ENCODE measurements at regions not wholly inside any gene's neighbourhood (a gene's known extent, or its start where the extent isn't known, plus 50 kb on each side); places are given as distances from the start of the nearest gene placed in this dataset.

DNA sequence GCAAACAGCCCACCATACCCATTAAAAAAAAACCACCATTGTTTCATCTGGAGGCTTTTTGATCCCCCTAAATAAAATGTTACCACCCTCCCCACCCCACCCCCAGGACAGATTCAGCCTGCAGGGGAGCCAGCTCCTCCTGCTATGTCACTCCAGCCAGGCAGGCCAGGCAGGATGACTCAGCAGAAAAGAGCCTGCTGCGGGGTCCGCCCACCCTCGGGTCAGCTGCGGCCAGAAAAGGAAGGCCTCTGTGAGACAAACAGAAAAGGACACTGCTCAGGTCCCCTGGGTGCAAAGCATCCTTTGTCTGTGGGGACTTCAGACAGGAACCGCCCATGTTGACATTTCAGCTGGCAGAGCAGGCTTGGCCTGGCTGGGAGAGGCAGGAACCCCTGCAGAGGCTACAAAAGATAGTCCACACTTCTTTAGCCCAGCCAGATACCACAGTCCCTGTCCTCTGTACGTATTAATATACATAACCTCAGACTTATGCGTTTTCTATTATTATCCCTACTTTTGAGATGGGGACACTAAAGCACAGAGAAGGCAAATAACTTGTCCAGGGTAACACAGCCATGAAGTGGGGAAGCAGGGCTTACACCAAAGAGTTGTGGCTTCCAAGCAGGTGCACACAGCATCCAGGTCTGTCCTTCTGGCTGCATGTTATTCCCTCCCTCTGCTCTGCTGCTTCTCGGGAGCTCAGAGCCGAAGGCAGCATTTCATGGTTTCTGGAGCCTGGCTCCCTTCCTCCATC, 147.7 kb downstream of the CPEB2 start:
- Mint-ChIP-seq H3K9me3 (no peaks in the 10 kb centered on the region), H3K27ac (no peak overlapping the region), H3K27me3 (ENCODE audit: insufficient read depth) (peaks cover 3% of the 10 kb centered on the region), H3K4me3 (no peak overlapping the region), H3K36me3 (ENCODE audit: low read depth) (no peaks in the 10 kb centered on the region), H3K4me1 (ENCODE audit: low read depth) (no peaks in the 10 kb centered on the region)
- no peak for DNase-seq (ENCODE audit: low spot score)
- intact Hi-C loops (cut with micrococcal nuclease): no loop called here

- H3K9me3 Mint-ChIP-seq: no peaks in the 10 kb centered on the region
- H3K27ac Mint-ChIP-seq: no peak overlapping the region
- H3K4me3 Mint-ChIP-seq: no peak overlapping the region
- peaks cover 3% of the 10 kb centered on the region for H3K27me3 Mint-ChIP-seq (ENCODE audit: insufficient read depth)
- H3K4me1 Mint-ChIP-seq (ENCODE audit: low read depth): no peaks in the 10 kb centered on the region
- intact Hi-C loops (cut with micrococcal nuclease): no loop called here
- H3K36me3 Mint-ChIP-seq (ENCODE audit: low read depth): no peaks in the 10 kb centered on the region
- no peak for DNase-seq (ENCODE audit: low spot score)
Observed at GRCh38 chr4:15150631-15151030, 148.3 kb downstream of the CPEB2 start.

- Mint-ChIP-seq H3K9me3 (no peaks in the 10 kb centered on the region), H3K4me1 (ENCODE audit: low read depth) (no peaks in the 10 kb centered on the region), H3K27ac (no peak overlapping the region), H3K36me3 (ENCODE audit: low read depth) (no peaks in the 10 kb centered on the region), H3K27me3 (ENCODE audit: insufficient read depth) (peaks cover 3% of the 10 kb centered on the region), H3K4me3 (no peak overlapping the region)
- intact Hi-C loops (cut with micrococcal nuclease): no loop called here
- DNase-seq (ENCODE audit: low spot score): no peak
Observed at GRCh38 chr4:15151033-15151432, 148.8 kb downstream of the CPEB2 start.

DNA sequence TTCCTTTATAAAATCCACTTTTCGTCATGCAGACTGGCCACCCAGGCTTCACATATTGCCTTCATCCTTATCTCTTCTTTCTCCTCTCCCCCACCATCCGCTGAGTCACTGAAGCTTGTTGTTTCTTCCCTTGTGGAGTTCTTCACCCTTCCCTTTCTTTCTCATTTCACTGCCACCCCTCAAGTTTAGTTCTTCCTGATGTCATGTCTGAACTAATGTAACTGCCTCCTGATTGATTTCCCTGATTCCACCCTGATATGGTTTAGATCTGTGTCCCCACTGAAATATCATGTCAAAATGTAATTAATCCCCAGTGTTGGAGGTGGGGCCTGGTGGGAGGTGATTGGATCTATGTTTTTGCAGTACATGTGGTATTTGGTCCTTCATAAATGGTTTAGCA, 151.4 kb downstream of the CPEB2 start:
- intact Hi-C loops (cut with micrococcal nuclease): no loop called here

GRCh38 chr4:15158406-15159091, 156.3 kb downstream of the CPEB2 start:
- Mint-ChIP-seq H3K4me3 (no peak overlapping the region), H3K27me3 (ENCODE audit: insufficient read depth) (peaks cover 3% of the 10 kb centered on the region), H3K4me1 (ENCODE audit: low read depth) (no peaks in the 10 kb centered on the region), H3K9me3 (peaks cover 3% of the 10 kb centered on the region), H3K36me3 (ENCODE audit: low read depth) (no peaks in the 10 kb centered on the region), H3K27ac (no peak overlapping the region)
- intact Hi-C loops (cut with micrococcal nuclease): no loop called here
- DNase-seq (ENCODE audit: low spot score): no peak

More for the DNA sequence above, 151.4 kb downstream of the CPEB2 start:
- Mint-ChIP-seq H3K4me3 (no peak overlapping the region), H3K27ac (no peak overlapping the region), H3K9me3 (peaks cover 3% of the 10 kb centered on the region), H3K36me3 (ENCODE audit: low read depth) (no peaks in the 10 kb centered on the region), H3K27me3 (ENCODE audit: insufficient read depth) (peaks cover 2% of the 10 kb centered on the region), H3K4me1 (ENCODE audit: low read depth) (no peaks in the 10 kb centered on the region)
- DNase-seq (ENCODE audit: low spot score): no peak

GRCh38 chr4:15159477-15160019, 157.3 kb downstream of the CPEB2 start:
- no peaks in the 10 kb centered on the region for H3K36me3 Mint-ChIP-seq (ENCODE audit: low read depth)
- H3K9me3 Mint-ChIP-seq: peaks cover 3% of the 10 kb centered on the region

GRCh38 chr4:15161439-15161838, 159.2 kb downstream of the CPEB2 start:
- intact Hi-C loops (cut with micrococcal nuclease): no loop called here

More at GRCh38 chr4:15159477-15160019, 157.3 kb downstream of the CPEB2 start:
- Mint-ChIP-seq H3K27me3 (ENCODE audit: insufficient read depth) (peaks cover 3% of the 10 kb centered on the region), H3K4me3 (no peak overlapping the region), H3K27ac (no peak overlapping the region), H3K4me1 (ENCODE audit: low read depth) (no peaks in the 10 kb centered on the region)
- intact Hi-C loops (cut with micrococcal nuclease): no loop called here
- no peak for DNase-seq (ENCODE audit: low spot score)

DNA sequence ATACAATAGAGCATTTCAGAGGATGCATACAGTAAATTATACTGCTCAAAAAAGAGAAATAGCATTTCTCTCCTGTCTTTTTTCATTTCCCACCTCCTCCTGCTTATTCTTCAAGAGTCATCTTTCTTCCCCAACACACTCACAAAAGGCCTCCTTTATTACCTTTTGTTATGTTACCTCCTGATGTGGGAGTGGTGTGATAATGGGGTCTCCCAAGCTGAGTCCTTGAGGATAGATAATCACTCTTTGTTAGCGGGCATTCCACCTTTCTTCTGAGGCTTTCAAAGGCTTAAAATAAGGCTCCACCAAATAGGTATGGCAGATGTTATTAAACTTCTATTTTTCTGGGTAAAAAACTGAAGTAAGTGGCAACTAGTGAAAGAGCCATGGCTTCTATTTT, 159.8 kb downstream of the CPEB2 start:
- intact Hi-C loops (cut with micrococcal nuclease): no loop called here
- no peak overlapping the region for H3K27ac Mint-ChIP-seq
- DNase-seq (ENCODE audit: low spot score): no peak
- no peaks in the 10 kb centered on the region for H3K4me1 Mint-ChIP-seq (ENCODE audit: low read depth)
- H3K27me3 Mint-ChIP-seq (ENCODE audit: insufficient read depth): peaks cover 11% of the 10 kb centered on the region
- H3K9me3 Mint-ChIP-seq: peaks cover 3% of the 10 kb centered on the region
- H3K4me3 Mint-ChIP-seq: no peak overlapping the region
- no peaks in the 10 kb centered on the region for H3K36me3 Mint-ChIP-seq (ENCODE audit: low read depth)

More at GRCh38 chr4:15161439-15161838, 159.2 kb downstream of the CPEB2 start:
- Mint-ChIP-seq H3K27ac (no peak overlapping the region), H3K27me3 (ENCODE audit: insufficient read depth) (peaks cover 8% of the 10 kb centered on the region), H3K9me3 (peaks cover 3% of the 10 kb centered on the region), H3K36me3 (ENCODE audit: low read depth) (no peaks in the 10 kb centered on the region), H3K4me3 (no peak overlapping the region), H3K4me1 (ENCODE audit: low read depth) (no peaks in the 10 kb centered on the region)
- DNase-seq (ENCODE audit: low spot score): no peak

DNA sequence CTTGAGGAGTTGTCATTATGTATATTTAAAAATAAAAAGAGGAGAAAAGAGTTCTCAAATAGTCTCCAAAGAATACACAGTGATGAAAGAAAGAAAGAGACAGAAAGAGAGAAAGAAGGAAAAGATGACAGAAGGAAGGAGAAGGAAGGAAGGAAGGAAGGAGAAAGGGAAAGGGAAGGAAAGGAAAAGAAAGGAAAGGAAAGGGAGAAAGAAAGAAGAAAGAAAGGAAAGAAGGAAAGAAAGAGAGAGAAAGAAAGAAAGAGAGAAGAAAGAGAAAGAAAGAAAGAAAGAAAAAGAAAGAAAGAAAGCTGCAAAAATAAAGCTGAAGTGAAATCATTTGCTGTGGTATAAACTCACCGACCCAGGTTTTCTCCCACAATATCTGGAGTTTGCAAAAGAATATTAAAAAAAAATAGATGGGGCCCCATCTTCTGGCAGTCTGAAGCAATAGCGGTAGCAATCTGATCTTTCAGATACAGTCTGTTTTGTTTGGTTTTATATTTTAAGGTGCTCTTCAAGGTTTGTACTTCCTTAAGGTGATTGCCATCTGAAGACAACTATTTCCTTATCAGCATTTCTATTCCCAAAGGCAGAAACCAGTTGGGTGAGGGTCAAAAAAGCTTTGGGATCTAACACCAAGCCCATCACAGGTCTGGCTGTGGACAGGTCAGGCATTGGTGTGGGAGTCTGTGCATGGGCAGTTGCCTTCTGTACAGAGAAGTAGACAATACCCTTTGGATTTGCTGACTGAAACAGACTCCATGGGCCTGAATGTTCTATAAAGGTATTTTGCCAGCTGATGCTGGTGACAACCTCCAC, 160.4 kb downstream of the CPEB2 start:
- Mint-ChIP-seq H3K27ac (no peak overlapping the region), H3K27me3 (ENCODE audit: insufficient read depth) (peaks cover 11% of the 10 kb centered on the region), H3K4me3 (no peak overlapping the region), H3K9me3 (peaks cover under 1% of the 10 kb centered on the region), H3K36me3 (ENCODE audit: low read depth) (no peaks in the 10 kb centered on the region), H3K4me1 (ENCODE audit: low read depth) (no peaks in the 10 kb centered on the region)
- intact Hi-C loops (cut with micrococcal nuclease): no loop called here
- no peak for DNase-seq (ENCODE audit: low spot score)

GRCh38 chr4:15163284-15163645, 161.0 kb downstream of the CPEB2 start:
- Mint-ChIP-seq H3K4me3 (no peak overlapping the region), H3K27me3 (ENCODE audit: insufficient read depth) (peaks cover 12% of the 10 kb centered on the region), H3K9me3 (no peaks in the 10 kb centered on the region), H3K36me3 (ENCODE audit: low read depth) (no peaks in the 10 kb centered on the region), H3K4me1 (ENCODE audit: low read depth) (no peaks in the 10 kb centered on the region), H3K27ac (no peak overlapping the region)
- DNase-seq (ENCODE audit: low spot score): no peak
- intact Hi-C loops (cut with micrococcal nuclease): no loop called here

- no peaks in the 10 kb centered on the region for H3K9me3 Mint-ChIP-seq
- H3K36me3 Mint-ChIP-seq (ENCODE audit: low read depth): no peaks in the 10 kb centered on the region
- intact Hi-C loops (cut with micrococcal nuclease): no loop called here
- peaks cover 12% of the 10 kb centered on the region for H3K27me3 Mint-ChIP-seq (ENCODE audit: insufficient read depth)
- no peak overlapping the region for H3K27ac Mint-ChIP-seq
- no peak overlapping the region for H3K4me3 Mint-ChIP-seq
- no peaks in the 10 kb centered on the region for H3K4me1 Mint-ChIP-seq (ENCODE audit: low read depth)
- DNase-seq (ENCODE audit: low spot score): no peak
Observed at GRCh38 chr4:15164571-15164970, 162.3 kb downstream of the CPEB2 start.

- peaks cover 14% of the 10 kb centered on the region for H3K27me3 Mint-ChIP-seq (ENCODE audit: insufficient read depth)
- H3K4me1 Mint-ChIP-seq (ENCODE audit: low read depth): no peaks in the 10 kb centered on the region
Observed at GRCh38 chr4:15167743-15168142, 165.5 kb downstream of the CPEB2 start.

More at GRCh38 chr4:15167743-15168142, 165.5 kb downstream of the CPEB2 start:
- Mint-ChIP-seq H3K36me3 (ENCODE audit: low read depth) (no peaks in the 10 kb centered on the region), H3K27ac (no peak overlapping the region), H3K4me3 (no peak overlapping the region), H3K9me3 (peaks cover 4% of the 10 kb centered on the region)
- intact Hi-C loops (cut with micrococcal nuclease): loop anchor here (2.0 kb wide), 1 partner anchor 1511 kb away; no protein-coding TSS in a partner anchor
- no peak for DNase-seq (ENCODE audit: low spot score)
